NCI-H345 (cell line): ENCODE measurements at regions not wholly inside any gene's neighbourhood (a gene's known extent, or its start where the extent isn't known, plus 50 kb on each side); places are given as distances from the start of the nearest gene placed in this dataset.
"Not testable (repeated sequence)": the region's sequence is repeated elsewhere in the genome, so short reads cannot be mapped to it uniquely, and the experiment has no call there.

Experiments
- DNase-seq: peaks from one replicate; lab custom pipeline; 2025; lab: John Stamatoyannopoulos, UW

DNA sequence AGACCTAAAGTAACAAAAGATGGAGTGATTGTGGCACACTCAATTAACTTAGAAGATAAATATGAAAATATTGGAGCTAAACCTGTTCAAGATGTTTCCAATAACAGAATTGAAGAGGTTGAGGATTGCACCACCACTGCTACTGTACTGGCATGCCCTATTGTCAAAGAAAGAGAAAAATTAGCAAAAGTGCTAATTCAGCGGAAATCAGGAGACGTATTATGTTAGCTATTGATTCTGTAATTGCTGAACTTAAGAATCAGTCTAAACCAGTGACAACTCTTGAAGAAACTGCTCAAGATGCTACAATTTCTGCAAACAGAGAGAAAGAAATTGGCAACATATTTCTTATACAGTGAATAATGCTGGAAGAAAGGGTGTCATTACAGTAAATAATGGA lies 754.4 kb downstream of the CDH18 start:
- DNase-seq = no peak

- no peak for DNase-seq
Measured at GRCh38 chr5:19235101-19235584, 752.9 kb downstream of the CDH18 start.

- DNase-seq = no peak
Measured at GRCh38 chr5:19240170-19240569, 747.8 kb downstream of the CDH18 start.

DNA sequence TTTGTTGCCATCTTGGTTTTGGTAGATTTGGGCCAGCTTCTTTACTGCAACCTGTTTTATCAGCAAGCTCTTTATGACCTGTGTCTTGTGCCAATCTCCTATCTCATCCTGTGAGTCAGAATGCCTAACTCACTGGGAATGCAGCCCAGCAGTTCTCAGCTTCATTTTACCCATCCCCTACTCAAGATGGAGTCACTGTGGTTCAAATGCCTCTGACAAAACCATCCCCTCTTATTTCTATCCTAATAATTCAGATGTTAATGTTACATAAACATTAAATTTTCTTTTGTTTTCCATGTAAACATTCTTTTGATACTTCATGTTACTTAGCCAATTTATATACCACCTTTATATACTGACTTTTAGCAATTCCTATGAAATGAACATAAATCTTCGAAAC lies 746.3 kb downstream of the CDH18 start:
- no peak for DNase-seq

- DNase-seq = not testable (repeated sequence)
Measured at GRCh38 chr5:19246191-19246590, 741.8 kb downstream of the CDH18 start.

DNA sequence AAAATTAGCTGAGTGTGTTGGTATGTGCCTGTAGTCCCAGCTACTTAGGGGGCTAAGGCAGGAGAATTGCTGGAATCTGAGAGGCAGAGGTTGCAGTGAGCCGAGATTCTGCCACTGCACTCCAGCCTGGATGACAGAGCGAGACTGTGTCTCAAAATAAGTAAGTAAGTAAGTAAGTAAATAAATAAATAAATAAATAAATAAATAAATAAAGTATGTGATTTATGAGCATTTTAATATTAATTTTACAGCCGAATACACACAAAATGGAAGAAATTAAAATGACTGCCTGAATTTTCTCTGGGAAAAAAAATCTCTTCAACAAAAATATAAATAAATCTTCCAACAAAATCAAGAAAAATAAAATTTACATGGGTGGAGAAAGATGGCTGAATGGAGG lies 740.7 kb downstream of the CDH18 start:
- DNase-seq = no peak

DNA sequence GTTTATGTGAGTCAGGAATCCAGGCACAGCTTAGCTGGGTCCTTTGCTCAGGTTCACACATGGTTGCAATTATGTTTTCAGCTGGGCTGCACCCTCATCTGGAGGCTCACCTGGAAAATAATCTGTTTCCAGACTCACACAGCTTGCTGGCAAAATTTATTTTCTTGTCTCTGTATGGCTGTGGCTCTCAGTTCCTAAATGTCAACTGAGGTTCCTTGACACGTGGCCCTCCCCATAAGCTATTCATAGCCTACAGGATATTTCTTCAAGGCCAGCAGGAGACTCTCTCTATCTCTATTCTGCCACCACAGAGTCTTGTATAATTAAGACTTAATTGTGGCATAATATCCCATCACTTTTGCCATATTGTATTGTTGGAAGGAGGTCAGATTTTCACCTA lies 732.0 kb downstream of the CDH18 start:
- no peak for DNase-seq

GRCh38 chr5:19258686-19259085 lies 729.3 kb downstream of the CDH18 start:
- DNase-seq = no peak

DNA sequence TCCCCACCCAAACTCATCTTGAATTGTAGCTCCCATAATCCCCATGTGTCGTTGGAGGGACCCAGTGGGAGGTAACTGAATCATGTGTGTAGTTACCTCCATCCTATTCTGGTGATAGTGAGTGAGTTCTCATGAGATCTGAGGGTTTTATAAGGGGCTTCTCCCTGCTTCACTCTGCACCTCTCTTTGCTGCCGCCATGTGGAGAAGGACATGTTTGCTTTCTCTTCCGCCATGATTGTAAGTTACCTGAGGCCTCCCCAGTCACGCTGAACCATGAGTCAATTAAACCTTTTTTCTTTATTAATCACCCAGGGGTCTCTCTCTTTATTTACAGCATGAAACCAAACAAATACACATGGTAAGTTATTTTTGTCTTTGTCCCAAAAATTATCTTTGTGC lies 726.1 kb downstream of the CDH18 start:
- DNase-seq = no peak

GRCh38 chr5:19264821-19265220 lies 723.2 kb downstream of the CDH18 start:
- no peak for DNase-seq

DNA sequence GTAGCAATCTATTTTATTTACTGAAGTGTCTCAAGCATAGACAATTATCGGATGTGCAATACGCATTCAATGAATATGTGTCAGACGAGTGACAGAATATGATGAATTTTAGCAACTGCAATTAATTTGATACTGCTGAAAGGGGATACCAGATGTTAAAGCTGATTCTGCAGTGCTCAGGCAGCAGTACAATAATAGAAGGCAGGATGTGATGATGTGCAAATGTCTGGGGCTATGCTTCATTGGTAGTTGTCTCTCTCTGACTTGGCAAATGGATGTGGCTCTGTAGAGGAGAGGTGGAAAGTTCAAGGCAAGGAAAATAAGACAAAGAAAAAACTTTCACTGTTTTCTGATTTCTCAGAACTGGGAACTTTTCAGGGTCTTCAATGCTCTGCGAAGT lies 721.2 kb downstream of the CDH18 start:
- no peak for DNase-seq

DNA sequence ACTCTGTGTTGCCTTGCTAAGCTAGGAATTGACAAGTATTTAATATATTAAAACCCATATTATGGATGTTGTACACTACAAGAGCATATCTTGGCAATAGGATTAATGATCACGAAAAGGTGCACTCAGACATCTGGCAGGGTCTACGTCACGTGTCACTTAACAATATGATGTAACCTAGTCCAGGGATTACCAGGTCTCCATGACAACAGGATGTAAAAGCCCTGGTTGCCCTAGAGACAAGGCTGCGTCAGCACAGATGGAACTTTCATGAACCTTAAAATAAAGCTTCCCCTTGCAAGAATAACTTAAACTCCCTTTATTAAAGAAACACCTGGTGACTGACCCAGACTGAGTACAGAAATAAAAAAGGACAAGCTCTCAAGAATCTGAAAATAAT lies 717.8 kb downstream of the CDH18 start:
- no peak for DNase-seq

DNA sequence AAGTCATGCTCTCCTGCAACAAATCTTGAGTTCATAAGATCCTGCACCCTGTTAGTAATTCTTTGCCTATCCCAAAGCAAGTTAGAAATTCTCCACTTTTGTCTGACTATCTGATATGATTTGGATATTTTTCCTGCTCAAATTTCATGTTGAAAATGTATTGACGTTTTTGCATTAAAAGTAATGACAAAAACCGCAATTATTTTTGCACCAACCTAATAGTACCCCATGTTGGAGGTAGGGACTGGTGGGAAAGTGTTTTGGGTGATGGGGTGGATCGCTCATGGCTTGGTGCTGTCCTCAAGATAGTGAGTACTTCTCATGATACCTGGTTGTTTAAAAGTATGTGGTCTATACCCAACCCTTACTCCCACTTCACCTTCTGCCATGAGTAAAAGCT lies 713.4 kb downstream of the CDH18 start:
- no peak for DNase-seq

DNA sequence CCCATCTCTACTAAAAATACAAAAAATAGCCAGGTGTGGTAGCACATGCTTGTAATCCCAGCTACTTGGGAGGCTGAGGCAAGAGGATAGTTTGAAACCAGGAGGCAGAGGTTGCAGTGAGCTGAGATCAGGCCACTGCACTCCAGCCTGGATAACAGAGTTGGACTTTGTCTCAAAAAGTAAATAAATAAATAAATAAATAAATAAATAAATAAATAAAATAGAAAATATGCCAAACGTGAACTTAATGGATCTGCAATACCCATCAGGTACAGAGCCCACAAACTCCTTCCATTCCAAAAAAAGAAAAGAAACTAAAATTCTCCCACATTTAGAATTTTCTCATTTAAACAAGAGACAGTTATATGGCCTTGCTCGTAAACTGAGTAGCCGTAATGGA lies 702.7 kb downstream of the CDH18 start:
- DNase-seq = no peak

DNA sequence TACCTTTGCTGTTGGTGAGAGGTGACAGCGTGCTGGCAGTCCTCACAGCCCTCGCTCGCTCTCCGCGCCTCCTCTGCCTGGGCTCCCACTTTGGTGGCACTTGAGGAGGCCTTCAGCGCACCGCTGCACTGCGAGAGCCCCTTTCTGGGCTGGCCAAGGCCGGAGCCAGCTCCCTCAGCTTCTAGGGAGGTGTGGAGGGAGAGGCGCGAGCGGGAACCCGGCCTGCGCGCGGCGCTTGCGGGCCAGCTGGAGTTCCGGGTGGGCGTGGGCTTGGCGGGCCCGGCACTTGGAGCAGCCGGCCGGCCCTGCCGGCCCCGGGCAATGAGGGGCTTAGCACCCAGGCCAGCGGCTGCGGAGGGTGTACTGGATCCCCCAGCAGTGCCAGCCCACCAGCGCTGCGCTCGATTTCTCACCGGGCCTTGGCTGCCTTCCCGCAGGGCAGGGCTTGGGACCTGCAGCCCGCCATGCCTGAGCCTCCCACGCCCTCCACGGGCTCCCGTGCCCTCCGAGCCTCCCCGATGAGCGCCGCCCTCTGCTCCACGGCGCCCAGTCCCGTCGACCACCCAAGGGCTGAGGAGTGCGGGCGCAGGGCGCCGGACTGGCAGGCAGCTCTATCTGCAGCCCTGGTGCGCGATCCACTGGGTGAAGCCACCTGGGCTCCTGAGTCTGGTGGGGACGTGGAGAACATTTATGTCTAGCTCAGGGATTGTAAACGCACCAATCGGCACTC lies 700.3 kb downstream of the CDH18 start:
- DNase-seq = not testable (repeated sequence)

DNA sequence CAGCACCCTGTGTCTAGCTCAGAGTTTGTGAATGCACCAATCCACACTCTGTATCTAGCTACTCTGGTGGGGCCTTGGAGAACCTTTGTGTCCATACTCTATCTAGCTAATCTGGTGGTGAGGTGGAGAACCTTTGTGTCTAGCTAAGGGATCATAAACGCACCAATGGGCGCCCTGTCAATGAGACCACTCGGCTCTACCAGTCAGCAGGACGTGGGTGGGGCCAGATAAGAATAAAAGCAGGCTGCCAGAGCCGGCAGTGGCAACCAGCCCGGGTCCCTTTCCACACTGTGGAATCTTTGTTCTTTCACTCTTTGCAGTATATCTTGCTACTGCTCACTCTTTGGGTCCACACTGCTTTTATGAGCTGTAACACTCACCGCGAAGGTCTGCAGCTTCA lies 699.7 kb downstream of the CDH18 start:
- DNase-seq = not testable (repeated sequence)

DNA sequence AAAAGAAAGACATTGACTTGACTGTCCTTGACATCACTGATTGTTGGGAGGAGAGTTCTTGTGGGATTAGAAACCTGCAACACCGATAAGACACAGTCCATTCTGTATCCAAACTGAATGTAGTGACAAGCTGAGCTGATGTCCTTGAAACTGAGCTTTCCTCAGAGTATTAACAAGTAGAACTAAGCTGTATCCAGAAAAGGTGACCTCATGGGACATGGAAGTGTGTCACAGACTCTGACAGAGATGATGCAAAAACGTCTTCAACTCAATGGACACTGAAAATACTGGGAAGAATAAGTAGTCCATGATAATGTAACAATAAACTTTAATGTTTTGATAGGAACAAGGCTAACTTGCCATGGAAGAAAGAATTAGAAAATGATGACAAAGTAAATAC lies 690.1 kb downstream of the CDH18 start:
- DNase-seq = no peak

DNA sequence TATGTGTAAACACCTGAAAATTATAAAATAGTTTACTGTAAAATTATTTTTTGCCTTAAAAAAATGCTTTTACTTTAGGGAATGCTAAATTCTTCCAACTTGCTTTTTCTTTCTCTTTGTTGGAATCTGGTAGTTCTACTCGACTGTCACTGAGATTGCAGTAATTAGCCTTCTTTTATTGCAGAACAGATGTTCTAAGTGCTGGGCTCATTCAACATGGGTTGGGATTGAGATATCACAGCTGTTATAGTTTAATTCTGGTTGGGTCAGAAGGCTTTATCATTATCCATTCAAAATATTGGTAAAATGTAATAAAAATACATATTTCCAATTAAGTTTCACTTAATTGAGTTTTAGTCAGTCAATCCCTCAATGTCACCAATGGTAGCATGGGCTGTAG lies 686.7 kb downstream of the CDH18 start:
- DNase-seq = no peak

- no peak for DNase-seq
Measured at GRCh38 chr5:19314840-19315239, 673.2 kb downstream of the CDH18 start.

DNA sequence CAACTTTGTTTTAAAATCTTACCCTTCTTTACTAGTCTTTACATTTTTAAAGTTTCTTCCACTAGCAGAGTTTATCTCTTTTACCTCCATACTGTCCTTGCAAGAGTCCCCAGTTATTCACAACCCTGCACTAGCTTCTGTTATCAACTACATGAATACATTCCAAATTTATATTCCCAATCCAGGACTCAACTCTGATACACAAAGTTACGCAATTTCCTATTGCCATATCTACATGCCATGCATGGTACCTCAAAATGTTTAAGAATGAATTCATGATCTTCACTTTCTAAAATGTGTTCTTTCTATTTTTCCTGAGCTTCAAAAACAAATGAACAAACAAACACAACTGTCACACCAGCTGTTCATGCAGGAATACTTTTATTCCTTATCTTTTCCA lies 668.7 kb downstream of the CDH18 start:
- no peak for DNase-seq

- no peak for DNase-seq
Measured at GRCh38 chr5:19322716-19323485, 665.1 kb downstream of the CDH18 start.

GRCh38 chr5:19334278-19334677 lies 653.7 kb downstream of the CDH18 start:
- no peak for DNase-seq

DNA sequence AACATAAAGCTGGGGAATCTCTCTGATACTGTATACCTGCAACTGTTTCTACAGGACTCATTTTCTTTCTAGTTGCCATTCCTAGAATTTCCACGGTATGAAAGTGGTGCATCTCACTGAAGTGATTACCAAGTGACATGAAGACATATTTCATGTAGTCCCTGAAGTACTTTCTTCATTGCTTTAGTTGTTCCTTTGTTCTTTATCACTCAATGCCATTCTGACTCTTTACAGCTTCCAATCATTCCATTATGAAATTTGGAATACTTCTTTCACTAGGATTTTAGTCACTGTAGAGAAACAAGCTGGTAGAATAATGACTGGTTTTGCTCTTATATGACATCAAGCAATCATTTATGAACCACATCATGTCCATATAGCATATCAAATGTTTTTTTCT lies 645.1 kb downstream of the CDH18 start:
- DNase-seq = no peak

- DNase-seq = no peak
Measured at GRCh38 chr5:19352120-19352519, 635.9 kb downstream of the CDH18 start.
